Stimulated activated CD4-positive, alpha-beta T cell treated with anti-CD3 and anti-CD28 coated beads, Interleukin-4, amount 100 ng/mL, for 4 hours (primary cell): ENCODE measurements at regions not wholly inside any gene's neighbourhood (a gene's known extent, or its start where the extent isn't known, plus 50 kb on each side); places are given as distances from the start of the nearest gene placed in this dataset.
A peak's percentile ranks its signal among the peaks of the same experiment; 100 is the strongest.
"Not testable (repeated sequence)": the region's sequence is repeated elsewhere in the genome, so short reads cannot be mapped to it uniquely, and the experiment has no call there.

Source experiments
- DNase-seq, 2 experiments: peaks; one replicate each; pipeline ENCODE4 v3.0.0-alpha.2; 2020

- not testable (repeated sequence) for DNase-seq
Observed at GRCh38 chr2:87524619-87525188, 223.2 kb upstream of the PLGLB2 start.

DNA sequence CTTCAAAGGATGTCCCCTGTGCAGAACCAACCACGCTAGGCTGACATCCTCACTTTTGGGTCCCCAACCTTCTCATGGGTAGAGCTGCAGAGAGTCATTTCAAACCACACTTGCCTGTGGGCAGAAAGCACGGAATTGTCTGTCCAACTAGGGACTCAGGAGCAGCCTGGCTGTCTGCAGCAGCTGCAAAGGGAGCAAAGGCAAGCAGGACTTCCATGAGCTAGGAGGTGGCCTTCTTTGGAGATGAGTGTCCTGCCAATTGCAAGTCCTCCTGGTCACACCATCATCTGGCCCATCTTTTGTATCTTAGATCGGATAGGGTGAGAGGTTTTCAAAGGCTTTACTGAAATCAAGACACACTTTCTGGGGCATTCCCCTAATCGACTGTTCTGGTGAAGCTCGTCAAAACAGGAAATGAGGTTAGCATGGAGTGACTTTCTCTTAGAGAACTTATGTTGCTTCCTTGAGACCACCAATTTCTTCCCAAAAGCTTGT is 222.3 kb upstream of the PLGLB2 start:
- not testable (repeated sequence) for DNase-seq

GRCh38 chr2:87526258-87526657 is 221.6 kb upstream of the PLGLB2 start:
- not testable (repeated sequence) for DNase-seq

GRCh38 chr2:87531968-87532715 is 215.7 kb upstream of the PLGLB2 start:
- DNase-seq = not testable (repeated sequence)

DNA sequence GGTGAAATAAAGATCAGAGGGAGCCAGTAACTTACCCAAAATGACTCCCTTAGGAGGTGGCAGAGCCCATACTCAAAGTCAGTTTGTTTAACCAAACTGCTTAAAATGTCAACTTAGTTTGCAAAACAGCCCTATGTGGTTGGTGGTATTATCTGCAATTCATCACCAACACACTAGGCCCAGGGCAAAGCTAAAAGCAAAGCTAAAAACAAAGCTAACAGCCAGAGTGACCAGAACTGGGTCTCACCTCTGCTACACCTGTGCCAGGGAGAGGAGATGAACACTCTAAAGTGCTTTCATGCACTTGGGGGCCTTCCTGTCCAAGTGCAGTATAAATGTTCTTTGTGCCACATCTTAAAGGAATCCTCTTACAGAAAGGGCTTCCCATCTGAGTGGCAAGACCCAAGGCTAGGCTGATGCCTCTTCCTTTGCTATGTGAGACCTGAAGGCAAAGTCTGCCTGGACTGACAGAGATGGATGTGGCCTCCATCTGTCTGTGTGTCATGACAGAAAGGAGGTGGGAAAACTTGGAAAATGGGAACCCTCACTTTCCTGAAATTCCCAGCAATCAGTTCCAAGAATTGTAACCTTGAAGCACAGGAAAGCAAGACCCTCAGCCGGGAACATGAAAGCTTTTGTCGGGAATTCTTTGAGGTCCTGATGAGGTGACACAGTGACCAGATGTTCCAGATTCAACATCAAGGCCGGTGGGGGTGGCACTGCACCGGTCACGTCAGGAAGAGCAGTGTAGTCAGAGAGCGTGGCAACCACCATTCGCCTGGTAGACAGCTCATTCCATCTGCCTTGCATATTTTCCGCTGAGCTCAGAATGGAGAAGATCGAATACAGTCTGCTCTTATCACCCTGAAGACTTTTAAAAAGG is 214.3 kb upstream of the PLGLB2 start:
- DNase-seq = not testable (repeated sequence)

- DNase-seq = not testable (repeated sequence)
Observed at GRCh38 chr2:87534273-87534889, 213.5 kb upstream of the PLGLB2 start.

GRCh38 chr2:87536427-87536826 is 211.5 kb upstream of the PLGLB2 start:
- not testable (repeated sequence) for DNase-seq

DNA sequence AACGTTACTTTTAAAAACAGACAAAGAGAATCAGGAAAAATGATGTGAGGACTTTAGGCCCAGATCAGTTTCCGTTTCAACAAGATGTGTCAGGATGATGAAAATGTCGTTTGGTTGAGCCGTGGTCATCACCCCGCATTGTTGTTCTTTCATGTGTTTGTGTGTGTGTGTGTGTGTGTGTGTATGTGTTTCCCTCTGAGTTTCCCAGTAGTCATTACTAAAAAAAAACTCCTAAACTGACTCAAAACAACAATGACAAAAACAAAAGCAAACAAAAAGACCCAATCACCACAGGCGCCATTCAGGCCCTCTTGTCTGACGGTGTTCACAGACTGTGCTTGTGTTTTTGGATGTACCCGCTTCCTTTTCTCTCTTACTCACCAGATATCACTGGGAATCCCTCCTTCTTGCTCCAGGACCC is 210.6 kb upstream of the PLGLB2 start:
- DNase-seq = not testable (repeated sequence)

GRCh38 chr2:87538268-87538667 is 209.6 kb upstream of the PLGLB2 start:
- not testable (repeated sequence) for DNase-seq

DNA sequence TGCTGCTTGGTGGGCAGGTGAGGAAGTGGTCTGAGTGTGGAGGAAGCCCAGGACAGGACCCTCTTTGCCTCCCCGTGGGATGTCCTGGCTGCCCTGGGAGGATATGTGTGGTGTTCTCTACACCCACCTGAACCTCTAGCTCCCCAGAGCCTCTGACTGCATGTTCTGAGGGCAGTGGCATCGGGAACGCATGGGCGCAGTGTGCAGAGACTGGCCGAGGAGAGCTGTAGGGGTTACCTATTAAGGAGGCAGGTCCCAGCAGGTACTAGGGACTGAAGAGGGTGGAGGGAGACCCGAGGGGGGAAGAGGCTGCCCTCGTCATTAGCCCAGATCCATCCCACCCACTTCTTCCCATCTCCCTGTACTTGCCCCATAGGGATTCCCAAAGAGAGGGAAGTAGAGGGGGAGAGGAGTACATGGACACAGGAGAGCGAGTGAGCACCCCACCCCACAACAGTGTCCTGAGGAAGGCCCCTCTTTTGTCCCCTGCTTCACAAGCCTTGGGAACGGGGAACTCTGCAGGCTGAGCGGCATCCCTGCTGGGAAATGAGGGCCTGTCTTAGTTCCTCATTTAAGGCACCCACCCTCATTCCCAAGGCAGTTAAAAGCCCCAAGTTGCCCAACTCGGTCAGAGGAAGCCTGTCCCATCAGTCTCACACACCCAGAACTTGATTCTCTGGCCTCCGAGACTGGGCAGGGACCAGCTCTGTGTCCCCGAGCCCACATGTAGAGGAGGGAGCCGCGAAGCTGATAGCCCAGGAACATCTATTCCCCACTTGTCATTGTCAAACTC is 208.5 kb upstream of the PLGLB2 start:
- not testable (repeated sequence) for DNase-seq

- DNase-seq = not testable (repeated sequence)
Observed at GRCh38 chr2:87540242-87540641, 207.6 kb upstream of the PLGLB2 start.

DNA sequence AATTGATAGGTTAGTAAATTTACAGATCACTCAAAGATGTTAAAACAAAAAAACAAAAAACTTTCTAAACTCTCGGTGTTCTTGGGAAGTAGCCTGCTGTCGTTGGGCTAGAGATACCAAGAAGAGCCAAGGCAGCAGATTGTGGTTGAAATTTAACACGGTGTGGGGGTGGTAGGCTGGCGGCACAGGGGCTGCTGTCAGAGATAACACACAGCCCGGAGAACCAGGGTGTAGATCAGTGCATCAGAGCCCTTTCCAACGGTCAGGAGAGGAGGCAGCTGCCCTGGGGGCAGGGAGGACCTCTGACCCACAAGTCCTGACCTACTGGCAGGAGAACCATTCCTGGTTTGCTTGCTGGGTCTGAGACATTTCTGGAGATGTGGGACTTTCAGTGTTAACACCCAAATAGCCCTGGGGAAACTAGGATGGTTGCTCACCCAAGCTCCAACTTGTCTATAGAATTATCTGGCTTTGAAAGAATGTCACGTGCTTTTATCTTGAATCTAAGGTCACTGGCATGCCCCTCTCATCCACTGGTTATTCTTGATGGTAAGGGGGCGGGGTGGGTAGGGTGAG is 205.2 kb upstream of the PLGLB2 start:
- DNase-seq = peak; percentile 17 to 47

- DNase-seq = not testable (repeated sequence)
Observed at GRCh38 chr2:87543797-87544196, 204.1 kb upstream of the PLGLB2 start.

GRCh38 chr2:87547106-87547505 is 200.8 kb upstream of the PLGLB2 start:
- not testable (repeated sequence) for DNase-seq

GRCh38 chr2:87547966-87548365 is 199.9 kb upstream of the PLGLB2 start:
- DNase-seq = not testable (repeated sequence)

DNA sequence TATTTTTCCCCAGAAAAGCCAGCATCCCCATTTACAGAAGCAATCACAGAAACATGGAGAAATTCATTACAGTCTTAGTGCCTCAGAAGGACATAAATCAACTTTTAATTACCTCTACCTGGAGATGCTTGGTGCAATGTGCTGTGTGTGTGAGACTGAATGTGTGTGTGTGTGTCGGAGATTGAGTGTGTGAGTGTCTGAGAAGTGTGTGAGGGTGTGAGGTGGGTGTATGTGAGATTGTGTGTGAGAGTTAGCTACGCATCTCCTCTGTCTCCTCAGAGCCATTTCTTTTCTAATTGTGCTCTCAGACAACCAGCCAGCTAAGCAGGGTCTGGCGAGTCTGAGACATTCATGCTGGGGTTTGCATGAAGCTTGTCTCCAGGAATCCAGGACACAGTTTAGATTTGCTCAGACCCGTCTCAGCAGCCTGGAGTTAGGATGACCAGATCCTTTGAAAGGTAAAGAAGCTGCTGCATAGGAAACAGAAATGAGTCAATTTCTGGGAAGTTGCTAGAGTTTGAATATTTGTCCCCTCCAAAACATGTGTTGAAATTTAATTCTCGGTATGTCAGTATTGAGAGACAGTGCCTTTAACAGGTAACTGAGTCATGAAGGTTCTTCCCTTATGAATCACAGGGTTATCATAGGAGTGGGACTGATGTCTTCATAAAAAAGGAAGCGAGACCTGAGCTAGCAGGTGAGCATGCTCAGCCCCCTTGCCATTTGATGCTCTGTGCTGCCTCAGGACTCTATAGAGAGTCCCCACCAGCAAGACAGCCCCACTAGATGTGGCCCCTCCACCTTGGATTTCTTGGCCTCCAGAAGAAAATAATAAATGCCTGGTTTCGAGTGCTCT is 199.0 kb upstream of the PLGLB2 start:
- DNase-seq = peak in 1 of 2 experiments; percentile 15

DNA sequence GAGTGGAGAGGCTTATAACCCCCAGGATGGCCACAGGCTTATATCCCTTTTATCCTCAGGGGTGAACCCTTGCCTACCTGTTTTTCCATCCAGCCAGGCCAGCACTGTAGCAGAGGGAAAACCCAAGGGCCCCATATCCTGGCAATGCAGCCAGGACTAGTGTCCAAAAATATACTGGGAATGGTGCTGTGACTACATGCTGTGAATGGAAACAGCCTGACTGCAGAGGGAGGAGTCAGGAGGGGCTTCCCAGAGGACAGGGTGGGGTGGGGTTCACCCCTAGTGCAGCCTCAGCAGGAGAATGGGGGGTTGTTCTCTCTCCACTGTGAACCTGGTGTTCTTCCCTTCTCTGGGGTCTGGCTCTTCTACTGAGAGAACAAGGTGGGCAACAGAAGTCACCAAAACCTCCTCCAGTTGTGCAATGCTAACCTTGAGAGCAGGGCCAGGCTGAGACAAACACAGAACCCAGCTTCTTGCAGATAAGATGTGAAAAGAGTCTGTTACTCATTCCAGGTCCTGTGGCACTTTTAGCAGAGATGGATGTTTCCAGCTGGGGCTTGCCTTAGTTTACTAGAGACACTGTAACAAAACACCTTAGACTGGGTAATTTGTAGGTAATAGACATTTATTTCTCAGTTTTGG is 198.2 kb upstream of the PLGLB2 start:
- DNase-seq = not testable (repeated sequence)

- DNase-seq = not testable (repeated sequence)
Observed at GRCh38 chr2:87554678-87555077, 193.2 kb upstream of the PLGLB2 start.

DNA sequence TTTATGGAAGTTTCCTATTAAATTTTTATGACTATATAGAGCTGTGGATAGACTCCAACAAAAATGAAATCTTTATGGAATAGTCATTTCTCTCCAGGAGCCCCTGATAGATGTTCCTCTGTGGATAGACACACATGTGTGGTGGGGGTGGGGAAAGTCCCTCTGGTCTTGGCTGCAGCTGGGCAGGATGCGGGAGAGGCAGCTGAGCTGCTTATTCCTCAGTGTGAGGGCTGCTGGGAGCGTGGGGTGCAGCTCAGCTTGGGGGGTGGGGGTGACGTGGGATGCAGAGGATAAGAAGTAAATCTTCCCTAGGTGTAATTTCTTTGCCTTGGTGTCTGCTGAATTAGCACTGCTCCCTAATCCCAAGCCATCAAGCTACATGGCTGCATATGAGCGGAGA is 192.8 kb upstream of the PLGLB2 start:
- peak; percentile 26 to 44 for DNase-seq

DNA sequence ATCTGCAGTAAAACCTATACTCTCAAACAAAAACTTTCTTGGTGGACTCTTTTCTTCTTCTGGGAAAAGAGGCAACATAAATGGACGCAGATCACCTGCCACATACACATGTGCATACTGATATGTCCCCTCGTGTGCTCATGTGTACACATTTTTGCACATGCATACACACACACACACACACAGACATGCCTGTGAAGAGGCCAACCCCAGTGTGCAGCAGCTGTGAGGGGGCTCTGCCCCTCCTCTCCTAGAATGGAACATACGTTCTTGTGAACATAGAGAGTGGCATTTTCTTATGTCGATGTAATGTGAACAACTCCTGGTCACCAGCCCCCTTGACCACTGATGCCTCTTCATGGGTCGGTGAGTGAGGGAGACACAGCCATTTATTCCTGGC is 188.9 kb upstream of the PLGLB2 start:
- DNase-seq = not testable (repeated sequence)
